DOHH2 (cell line): ENCODE measurements at regions not wholly inside any gene's neighbourhood (a gene's known extent, or its start where the extent isn't known, plus 50 kb on each side); places are given as distances from the start of the nearest gene placed in this dataset.
A peak's percentile ranks its signal among the peaks of the same experiment; 100 is the strongest.

ENCODE experiments used
- H3F3A ChIP-seq: fragments of 200-600 bp; sonication (generic), shearing (Covaris generic); 2 replicates; pipeline ENCODE4 v1.6.0; 2016; ENCODE audit warnings: antibody characterized with exemption, mild to moderate bottlenecking; ENCODE audit not compliant: control insufficient read depth, insufficient read depth
- H3K27ac ChIP-seq: fragments of 200-600 bp; sonication (generic); 2 replicates; pipeline ENCODE4 v1.5.1; 2014; ENCODE audit warnings: low read depth, mild to moderate bottlenecking, low read length, moderate library complexity
- H3K27me3 ChIP-seq: fragments of 200-600 bp; sonication (generic); 2 replicates; pipeline ENCODE4 v1.6.1; 2014; ENCODE audit warnings: mild to moderate bottlenecking, low read length, mixed read lengths; ENCODE audit not compliant: control insufficient read depth
- H3K36me3 ChIP-seq: fragments of 200-600 bp; sonication (generic); 2 replicates; pipeline ENCODE4 v1.6.1; 2014; ENCODE audit warnings: mild to moderate bottlenecking, low read length, moderate library complexity, mixed read lengths; ENCODE audit not compliant: control insufficient read depth
- H3K4me1 ChIP-seq: fragments of 200-600 bp; sonication (generic); 2 replicates; pipeline ENCODE4 v1.6.1; 2014; ENCODE audit warnings: mild to moderate bottlenecking, low read length, mixed read lengths; ENCODE audit not compliant: control insufficient read depth
- H3K4me2 ChIP-seq: fragments of 200-600 bp; sonication (generic); 2 replicates; pipeline ENCODE4 v1.6.0; 2014; ENCODE audit warnings: mild to moderate bottlenecking, low read length, moderate library complexity
- H3K4me3 ChIP-seq: fragments of 200-600 bp; sonication (generic); 2 replicates; pipeline ENCODE4 v1.5.1; 2014; ENCODE audit warnings: mild to moderate bottlenecking, low read length, mixed read lengths
- H3K79me2 ChIP-seq: fragments of 200-600 bp; sonication (generic); 2 replicates; pipeline ENCODE4 v1.6.1; 2014; ENCODE audit warnings: mild to moderate bottlenecking, low read length, mixed read lengths; ENCODE audit not compliant: control insufficient read depth
- H3K9me2 ChIP-seq: fragments of 200-600 bp; sonication (generic); replicated peaks from 2 replicates; pipeline ENCODE4 v1.6.1; 2014; ENCODE audit warnings: mild to moderate bottlenecking, low read length, mixed read lengths; ENCODE audit not compliant: control insufficient read depth
- H3K9me3 ChIP-seq: fragments of 200-600 bp; sonication (generic); 2 replicates; pipeline ENCODE4 v1.6.1; 2014; ENCODE audit warnings: antibody characterized with exemption, low read length, mixed read lengths; ENCODE audit not compliant: control insufficient read depth, insufficient read depth
- H4K20me1 ChIP-seq: fragments of 200-600 bp; sonication (generic); 2 replicates; pipeline ENCODE4 v1.6.0; 2014; ENCODE audit warnings: low read depth, mild to moderate bottlenecking, antibody characterized with exemption, low read length, moderate library complexity; ENCODE audit not compliant: control insufficient read depth, insufficient read depth
- EZH2phosphoT487 ChIP-seq: fragments of 200-600 bp; sonication (generic); IDR thresholded peaks from 2 replicates; pipeline ENCODE4 v1.6.1; 2017; ENCODE audit warnings: borderline replicate concordance, mild to moderate bottlenecking, antibody characterized with exemption, low read length, moderate library complexity, mixed read lengths
- TF ChIP-seq, protein P1 (sequence below): fragments of 200-600 bp; sonication (generic); IDR thresholded peaks from one replicate; pipeline ENCODE4 v1.5.1; 2014; ENCODE audit warnings: antibody characterized with exemption, mild to moderate bottlenecking, low read depth, low read length; ENCODE audit not compliant: poor library complexity, severe bottlenecking

DNA sequence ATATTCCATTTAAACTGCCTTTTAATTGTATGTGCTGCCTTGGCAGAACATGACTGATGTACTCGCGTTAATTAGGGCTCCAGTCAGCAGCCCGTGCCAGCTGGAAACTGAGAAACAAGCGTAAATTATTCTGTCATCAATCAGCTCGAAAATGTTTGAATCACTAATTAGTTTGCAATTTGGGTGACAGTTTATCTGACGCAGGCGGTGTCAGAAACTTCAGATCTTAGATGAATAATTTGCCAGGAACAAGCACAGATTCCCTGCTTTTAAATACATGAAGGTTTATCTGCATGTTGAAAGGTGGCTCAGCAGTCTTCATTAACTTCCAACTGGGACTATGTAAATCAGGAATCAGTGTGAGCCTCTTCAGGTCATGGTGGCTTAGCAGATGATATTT lies 176.0 kb upstream of the TLE4 start:
- Histone ChIP-seq H3K4me1 (no peaks in the 10 kb centered on the region), H3K36me3 (no peaks in the 10 kb centered on the region), H3K79me2 (no peaks in the 10 kb centered on the region), H3K27ac (no peak overlapping the region), H3K4me3 (no peak overlapping the region), H3K9me2 (no peaks in the 10 kb centered on the region), H3K9me3 (no peaks in the 10 kb centered on the region), H3K4me2 (no peak overlapping the region), H3F3A (no peaks in the 10 kb centered on the region), H4K20me1 (no peaks in the 10 kb centered on the region), H3K27me3 (no peaks in the 10 kb centered on the region)
- TF ChIP-seq EZH2phosphoT487 = no peak
- TF ChIP-seq, protein P1, sequence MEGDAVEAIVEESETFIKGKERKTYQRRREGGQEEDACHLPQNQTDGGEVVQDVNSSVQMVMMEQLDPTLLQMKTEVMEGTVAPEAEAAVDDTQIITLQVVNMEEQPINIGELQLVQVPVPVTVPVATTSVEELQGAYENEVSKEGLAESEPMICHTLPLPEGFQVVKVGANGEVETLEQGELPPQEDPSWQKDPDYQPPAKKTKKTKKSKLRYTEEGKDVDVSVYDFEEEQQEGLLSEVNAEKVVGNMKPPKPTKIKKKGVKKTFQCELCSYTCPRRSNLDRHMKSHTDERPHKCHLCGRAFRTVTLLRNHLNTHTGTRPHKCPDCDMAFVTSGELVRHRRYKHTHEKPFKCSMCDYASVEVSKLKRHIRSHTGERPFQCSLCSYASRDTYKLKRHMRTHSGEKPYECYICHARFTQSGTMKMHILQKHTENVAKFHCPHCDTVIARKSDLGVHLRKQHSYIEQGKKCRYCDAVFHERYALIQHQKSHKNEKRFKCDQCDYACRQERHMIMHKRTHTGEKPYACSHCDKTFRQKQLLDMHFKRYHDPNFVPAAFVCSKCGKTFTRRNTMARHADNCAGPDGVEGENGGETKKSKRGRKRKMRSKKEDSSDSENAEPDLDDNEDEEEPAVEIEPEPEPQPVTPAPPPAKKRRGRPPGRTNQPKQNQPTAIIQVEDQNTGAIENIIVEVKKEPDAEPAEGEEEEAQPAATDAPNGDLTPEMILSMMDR = no peak

GRCh38 chr9:79396168-79396567 lies 175.6 kb upstream of the TLE4 start:
- Histone ChIP-seq H4K20me1 (no peaks in the 10 kb centered on the region), H3K9me2 (no peaks in the 10 kb centered on the region), H3F3A (no peaks in the 10 kb centered on the region), H3K9me3 (no peaks in the 10 kb centered on the region), H3K4me1 (no peaks in the 10 kb centered on the region), H3K36me3 (no peaks in the 10 kb centered on the region), H3K27ac (no peak overlapping the region), H3K27me3 (no peaks in the 10 kb centered on the region), H3K4me2 (no peak overlapping the region), H3K79me2 (no peaks in the 10 kb centered on the region), H3K4me3 (no peak overlapping the region)
- TF ChIP-seq, protein P1 = no peak
- TF ChIP-seq EZH2phosphoT487 = no peak

DNA sequence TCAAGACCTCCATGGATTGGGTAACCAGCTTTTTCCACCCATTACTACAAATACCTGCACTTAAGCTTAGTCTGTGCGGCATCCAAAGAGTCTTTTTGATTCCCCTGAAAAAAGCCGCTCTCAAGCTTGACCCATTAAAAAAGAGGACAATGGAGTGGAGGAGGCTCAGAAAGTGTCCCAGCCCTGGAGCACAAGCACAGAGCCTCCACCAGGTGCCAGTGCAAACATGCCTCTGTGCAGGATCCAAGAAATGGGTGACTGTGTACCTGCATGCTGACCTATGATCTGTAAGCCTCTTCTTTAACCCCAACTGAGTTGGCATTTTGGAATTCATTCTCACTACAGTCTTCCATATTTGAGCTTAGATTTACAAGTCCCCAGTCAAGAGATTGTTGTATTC lies 168.3 kb upstream of the TLE4 start:
- TF ChIP-seq, protein P1 = no peak
- no peak for TF ChIP-seq EZH2phosphoT487
- Histone ChIP-seq H3K9me3 (no peaks in the 10 kb centered on the region), H4K20me1 (no peaks in the 10 kb centered on the region), H3K9me2 (no peaks in the 10 kb centered on the region), H3K4me1 (peaks cover 13% of the 10 kb centered on the region), H3K4me3 (no peak overlapping the region), H3K79me2 (no peaks in the 10 kb centered on the region), H3K27ac (no peak overlapping the region), H3K4me2 (no peak overlapping the region), H3K27me3 (no peaks in the 10 kb centered on the region), H3F3A (no peaks in the 10 kb centered on the region), H3K36me3 (no peaks in the 10 kb centered on the region)

GRCh38 chr9:79408200-79408599 lies 163.6 kb upstream of the TLE4 start:
- peaks cover 21% of the 10 kb centered on the region for H3K4me1 ChIP-seq
- H3K27ac ChIP-seq = no peak overlapping the region
- no peaks in the 10 kb centered on the region for H3K36me3 ChIP-seq
- no peaks in the 10 kb centered on the region for H3K79me2 ChIP-seq
- H3K4me3 ChIP-seq = no peak overlapping the region
- TF ChIP-seq EZH2phosphoT487 = no peak
- TF ChIP-seq, protein P1 = peak; percentile 29
- H3K9me2 ChIP-seq = no peaks in the 10 kb centered on the region
- H3K4me2 ChIP-seq = no peak overlapping the region
- no peaks in the 10 kb centered on the region for H4K20me1 ChIP-seq
- no peaks in the 10 kb centered on the region for H3K27me3 ChIP-seq
- H3F3A ChIP-seq = no peaks in the 10 kb centered on the region
- H3K9me3 ChIP-seq = no peaks in the 10 kb centered on the region
